ENCODE measurements at regions not wholly inside any gene's neighbourhood (a gene's known extent, or its start where the extent isn't known, plus 50 kb on each side); places are given as distances from the start of the nearest gene placed in this dataset.

DNA sequence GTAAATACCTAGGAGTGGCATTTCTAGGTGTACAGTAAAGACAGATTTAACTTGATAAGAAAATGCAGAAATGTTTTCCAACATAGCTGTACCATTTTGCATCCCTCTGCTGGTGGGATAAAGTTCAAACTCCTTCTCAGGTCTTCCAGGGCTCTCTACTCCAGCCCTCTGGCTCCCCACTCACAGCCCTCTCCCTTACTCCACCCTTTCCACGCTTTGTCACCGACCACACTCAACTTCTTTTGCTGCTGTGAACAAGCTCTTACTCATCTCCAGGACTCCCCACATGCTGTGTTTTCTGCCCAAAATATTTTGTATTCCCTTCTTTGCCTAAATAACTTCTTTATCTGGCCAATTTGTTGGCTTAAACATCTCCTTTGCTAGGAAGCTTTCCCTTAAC lies 90.6 kb upstream of the OSMR start:
- no peak overlapping the region for H3K9ac ChIP-seq (ENCODE audit: low read depth, low read length)
- H3K27ac ChIP-seq (ENCODE audit: low read depth, low read length), result no peak overlapping the region
- no peaks in the 10 kb centered on the region for H3K9me3 ChIP-seq (ENCODE audit: insufficient read depth, low read depth, low read length)
- H3K4me3 ChIP-seq (ENCODE audit: low read length), result no peak overlapping the region
- H3K36me3 ChIP-seq (ENCODE audit: insufficient read depth, low read length), result no peaks in the 10 kb centered on the region
- 92% methylated on average over 2 of the region's 2 CpGs for WGBS
- no peaks in the 10 kb centered on the region for H3K4me1 ChIP-seq (ENCODE audit: insufficient read depth, low read length)
- H3K27me3 ChIP-seq (ENCODE audit: insufficient read depth, low read length), result no peaks in the 10 kb centered on the region

DNA sequence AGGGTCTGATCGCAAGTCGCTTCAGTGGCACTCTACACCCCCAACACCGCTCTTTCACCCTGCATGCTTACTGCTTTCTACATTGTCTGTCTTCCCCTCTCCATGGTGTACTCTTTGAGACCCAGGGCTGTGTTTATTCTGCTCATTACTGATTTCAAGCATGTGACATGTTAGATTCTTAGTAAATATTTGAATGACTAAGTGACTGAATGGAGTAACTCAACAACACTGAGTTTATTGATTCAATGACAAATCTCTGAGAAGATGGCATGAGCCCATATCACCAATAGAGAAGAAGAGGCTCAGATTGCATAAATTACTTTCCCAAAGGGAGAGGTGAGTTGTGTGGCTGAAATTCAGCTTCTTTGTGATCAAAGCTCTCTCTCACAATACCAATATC lies 89.7 kb upstream of the OSMR start:
- 82% methylated on average over 3 of the region's 3 CpGs for WGBS
- Histone ChIP-seq H3K9me3 (ENCODE audit: insufficient read depth, low read depth, low read length) (no peaks in the 10 kb centered on the region), H3K27ac (ENCODE audit: low read depth, low read length) (no peak overlapping the region)

DNA sequence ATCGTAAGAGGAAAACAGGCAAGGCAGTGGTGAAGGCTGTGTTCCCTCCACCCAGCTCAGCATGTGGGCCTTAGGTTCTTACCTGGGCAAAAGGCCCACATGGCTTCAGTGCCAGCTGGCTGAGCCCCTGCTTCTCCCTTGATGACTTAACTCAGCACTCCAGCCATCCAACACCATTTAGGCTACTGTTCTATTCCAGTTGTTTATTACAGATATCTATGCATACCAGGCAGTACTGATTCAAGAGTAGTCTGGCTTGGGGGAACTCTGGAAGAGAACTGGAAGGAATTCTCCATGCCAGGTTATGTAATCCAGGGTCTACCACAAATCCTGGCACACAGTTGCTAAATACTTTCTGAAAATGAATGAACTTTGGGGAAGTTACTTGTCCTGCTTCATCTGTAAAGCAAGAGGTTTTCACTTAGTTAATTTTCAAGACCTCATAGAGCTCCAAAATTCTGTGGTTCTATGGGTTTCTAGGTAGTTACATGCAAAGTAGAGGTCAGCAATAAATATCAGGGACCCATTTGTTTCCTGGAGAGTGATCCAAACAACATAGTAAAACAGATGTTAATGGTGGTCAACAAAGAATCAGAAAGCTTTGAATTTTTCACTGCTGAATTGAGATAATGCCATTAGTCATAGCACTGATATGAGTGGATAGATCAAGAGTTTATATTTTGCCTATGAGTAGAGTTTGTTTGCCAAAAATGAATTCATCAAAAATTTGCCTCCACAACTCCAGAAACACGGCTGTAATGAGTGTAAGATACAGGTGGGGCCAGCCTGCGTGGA lies 88.2 kb upstream of the OSMR start:
- 95% methylated on average over 3 of the region's 3 CpGs for WGBS
- H3K4me3 ChIP-seq (ENCODE audit: low read length), result no peak overlapping the region
- no peaks in the 10 kb centered on the region for H3K36me3 ChIP-seq (ENCODE audit: insufficient read depth, low read length)
- H3K27me3 ChIP-seq (ENCODE audit: insufficient read depth, low read length), result no peaks in the 10 kb centered on the region
- H3K9ac ChIP-seq (ENCODE audit: low read depth, low read length), result no peak overlapping the region
- H3K9me3 ChIP-seq (ENCODE audit: insufficient read depth, low read depth, low read length), result no peaks in the 10 kb centered on the region
- no peaks in the 10 kb centered on the region for H3K4me1 ChIP-seq (ENCODE audit: insufficient read depth, low read length)
- H3K27ac ChIP-seq (ENCODE audit: low read depth, low read length), result no peak overlapping the region

More for the DNA sequence above, 89.7 kb upstream of the OSMR start:
- H3K4me1 ChIP-seq (ENCODE audit: insufficient read depth, low read length), result no peaks in the 10 kb centered on the region
- no peaks in the 10 kb centered on the region for H3K36me3 ChIP-seq (ENCODE audit: insufficient read depth, low read length)
- H3K4me3 ChIP-seq (ENCODE audit: low read length), result no peak overlapping the region
- H3K27me3 ChIP-seq (ENCODE audit: insufficient read depth, low read length), result no peaks in the 10 kb centered on the region
- no peak overlapping the region for H3K9ac ChIP-seq (ENCODE audit: low read depth, low read length)

DNA sequence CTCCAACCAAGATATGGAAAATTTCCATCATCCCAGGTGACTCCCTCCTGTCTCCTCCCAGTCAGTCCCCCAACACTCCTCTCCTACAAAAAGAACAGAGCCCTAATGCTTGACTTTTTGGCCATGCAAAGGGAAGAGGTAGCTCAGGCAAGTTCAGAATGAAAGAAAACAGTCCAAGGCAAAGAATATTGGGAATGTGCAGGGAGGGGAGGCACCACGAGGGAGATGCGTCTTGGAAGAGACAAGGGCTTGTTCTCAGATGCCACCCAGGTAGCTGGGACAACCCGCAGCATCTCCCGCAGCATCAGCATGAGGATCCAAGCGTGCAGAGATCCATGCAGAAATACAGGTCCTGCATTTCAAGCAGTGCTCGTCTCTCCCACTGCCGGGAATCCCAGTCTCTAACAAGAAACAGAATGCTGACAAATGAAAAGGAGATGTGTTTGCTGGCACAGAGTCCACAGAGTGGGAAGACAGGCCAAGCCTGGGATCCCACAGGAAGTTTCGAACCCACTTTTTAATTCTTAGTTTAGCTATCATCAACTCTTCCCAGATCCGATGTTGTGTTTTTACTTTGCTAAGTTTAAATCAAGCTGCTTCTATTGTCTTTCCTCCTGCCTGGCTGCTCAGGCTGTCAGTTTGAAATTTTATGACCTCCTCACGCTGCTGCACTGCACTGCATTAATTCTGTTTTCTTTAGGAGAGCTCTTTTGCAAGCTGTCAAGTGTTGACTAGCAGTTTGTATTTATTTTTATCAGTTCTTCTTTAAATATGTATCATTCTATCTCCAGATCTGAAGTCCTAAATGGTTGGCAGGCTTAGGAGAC lies 86.8 kb upstream of the OSMR start:
- Histone ChIP-seq H3K36me3 (ENCODE audit: insufficient read depth, low read length) (no peaks in the 10 kb centered on the region), H3K9ac (ENCODE audit: low read depth, low read length) (no peak overlapping the region), H3K4me1 (ENCODE audit: insufficient read depth, low read length) (no peaks in the 10 kb centered on the region), H3K27ac (ENCODE audit: low read depth, low read length) (no peak overlapping the region), H3K9me3 (ENCODE audit: insufficient read depth, low read depth, low read length) (no peaks in the 10 kb centered on the region), H3K4me3 (ENCODE audit: low read length) (no peak overlapping the region), H3K27me3 (ENCODE audit: insufficient read depth, low read length) (no peaks in the 10 kb centered on the region)
- 94% methylated on average over 10 of the region's 10 CpGs for WGBS

DNA sequence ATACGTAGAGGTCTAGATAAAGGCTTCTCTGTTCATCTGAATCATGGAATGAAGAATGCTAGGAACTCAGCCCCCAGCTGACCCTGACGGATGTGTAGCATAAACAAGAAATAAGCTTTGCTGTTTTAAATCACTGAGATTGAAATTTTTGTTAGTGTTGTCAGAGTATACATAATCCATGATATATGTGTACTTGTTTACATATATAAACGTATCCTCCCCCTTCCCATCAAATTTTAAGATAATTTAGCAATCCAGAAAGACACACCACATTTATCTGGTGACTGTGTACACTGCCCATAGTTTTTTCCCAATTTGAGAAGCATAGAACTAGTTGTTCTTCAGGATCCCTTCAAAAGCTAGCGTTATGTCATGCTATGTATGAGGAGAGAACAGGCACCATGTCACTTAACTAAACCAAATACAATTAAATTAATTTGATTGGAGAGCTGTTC lies 80.8 kb upstream of the OSMR start:
- Histone ChIP-seq H3K27me3 (ENCODE audit: insufficient read depth, low read length) (no peaks in the 10 kb centered on the region), H3K36me3 (ENCODE audit: insufficient read depth, low read length) (no peaks in the 10 kb centered on the region), H3K4me3 (ENCODE audit: low read length) (no peak overlapping the region), H3K4me1 (ENCODE audit: insufficient read depth, low read length) (no peaks in the 10 kb centered on the region), H3K27ac (ENCODE audit: low read depth, low read length) (no peak overlapping the region), H3K9ac (ENCODE audit: low read depth, low read length) (no peak overlapping the region), H3K9me3 (ENCODE audit: insufficient read depth, low read depth, low read length) (peaks cover 14% of the 10 kb centered on the region; the same call in 1 of the 2 replicates)
- 83% methylated on average over 3 of the region's 4 CpGs for WGBS

DNA sequence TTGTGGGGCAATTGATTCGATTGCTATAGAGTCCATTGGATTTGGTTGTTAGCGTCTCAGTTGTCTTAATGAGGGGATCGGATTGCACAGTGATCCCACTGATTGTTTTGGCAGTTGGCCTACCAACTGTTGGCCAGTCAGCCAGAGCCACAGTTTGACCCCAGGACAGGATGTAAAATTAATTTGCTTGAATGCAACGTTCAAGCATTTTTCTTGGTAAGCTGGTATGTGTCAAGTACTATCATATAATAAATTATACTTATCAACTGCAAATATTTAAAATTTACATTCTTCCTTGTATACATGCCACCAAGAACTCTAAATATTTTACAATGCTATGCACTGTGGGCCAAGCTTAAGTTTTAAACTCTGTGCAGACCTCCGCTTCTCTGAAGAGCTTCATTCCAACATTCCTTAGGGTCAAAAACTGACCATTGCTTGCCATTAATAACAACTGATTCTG lies 80.4 kb upstream of the OSMR start:
- Histone ChIP-seq H3K9me3 (ENCODE audit: insufficient read depth, low read depth, low read length) (peaks cover 14% of the 10 kb centered on the region; the same call in 1 of the 2 replicates), H3K9ac (ENCODE audit: low read depth, low read length) (no peak overlapping the region), H3K4me3 (ENCODE audit: low read length) (no peak overlapping the region), H3K36me3 (ENCODE audit: insufficient read depth, low read length) (no peaks in the 10 kb centered on the region), H3K27me3 (ENCODE audit: insufficient read depth, low read length) (no peaks in the 10 kb centered on the region), H3K27ac (ENCODE audit: low read depth, low read length) (no peak overlapping the region), H3K4me1 (ENCODE audit: insufficient read depth, low read length) (no peaks in the 10 kb centered on the region)
- WGBS, result 91% methylated on average over 4 of the region's 5 CpGs

DNA sequence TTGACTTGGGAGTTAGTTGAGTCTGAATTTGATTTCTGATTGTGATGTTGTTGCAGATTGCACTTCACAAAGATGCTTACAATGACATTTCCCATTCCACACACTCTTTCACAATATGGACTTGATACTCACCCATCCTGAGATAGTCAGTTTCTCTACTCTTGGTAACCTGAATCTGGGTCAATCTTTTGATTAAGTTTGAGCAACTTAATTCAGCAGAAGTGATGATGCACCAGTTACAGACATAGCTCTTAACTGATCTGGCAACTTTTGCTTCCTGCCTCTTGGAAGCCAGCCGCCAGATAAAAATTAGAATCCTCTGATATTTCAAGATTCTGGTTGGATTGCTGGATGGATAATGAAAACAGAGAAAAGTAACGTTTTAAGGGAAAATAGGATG lies 79.7 kb upstream of the OSMR start:
- no peak overlapping the region for H3K9ac ChIP-seq (ENCODE audit: low read depth, low read length)
- peaks cover 14% of the 10 kb centered on the region; the same call in 1 of the 2 replicates for H3K9me3 ChIP-seq (ENCODE audit: insufficient read depth, low read depth, low read length)
- no peak overlapping the region for H3K27ac ChIP-seq (ENCODE audit: low read depth, low read length)
- H3K27me3 ChIP-seq (ENCODE audit: insufficient read depth, low read length), result no peaks in the 10 kb centered on the region
- WGBS, result 91% methylated on average over 2 of the region's 2 CpGs
- no peaks in the 10 kb centered on the region for H3K36me3 ChIP-seq (ENCODE audit: insufficient read depth, low read length)
- no peaks in the 10 kb centered on the region for H3K4me1 ChIP-seq (ENCODE audit: insufficient read depth, low read length)
- H3K4me3 ChIP-seq (ENCODE audit: low read length), result no peak overlapping the region

DNA sequence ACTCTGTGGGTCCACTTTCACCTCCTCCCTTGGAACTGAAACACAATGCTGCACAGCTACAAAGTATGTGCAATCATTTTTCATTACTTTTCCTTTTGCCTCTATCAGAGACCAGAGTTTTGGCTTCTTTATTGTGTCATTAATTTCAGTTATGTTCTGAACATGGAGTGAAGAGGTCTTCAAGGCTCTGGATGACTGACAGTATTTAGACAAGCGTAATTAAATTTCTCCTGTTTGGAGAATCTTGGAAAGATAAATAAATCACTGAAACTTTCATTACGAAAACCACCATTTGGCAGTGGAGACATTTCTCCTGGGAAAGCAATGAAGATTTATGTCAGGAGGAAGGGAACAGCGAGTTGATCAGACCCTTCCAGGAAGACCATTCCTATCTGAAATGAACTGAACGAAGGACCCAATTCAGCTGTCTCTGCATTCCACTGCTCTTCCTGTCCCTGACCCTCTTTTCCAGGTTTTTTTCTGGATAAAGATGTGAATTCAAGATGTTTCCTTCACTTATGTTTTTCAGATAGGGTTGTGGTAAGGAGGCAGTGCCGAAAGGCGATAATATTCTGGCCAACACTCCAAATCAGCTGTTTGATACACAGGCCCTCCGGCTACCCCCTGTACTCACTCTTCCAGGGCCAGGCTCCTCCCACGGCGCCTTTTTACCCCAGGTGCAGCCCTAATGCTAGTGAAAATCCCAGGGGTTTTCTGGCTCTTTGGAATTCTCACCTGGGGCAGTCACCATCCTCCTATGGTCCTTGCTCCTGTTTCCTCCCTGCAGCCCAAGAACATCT lies 77.2 kb upstream of the OSMR start:
- H3K9me3 ChIP-seq (ENCODE audit: insufficient read depth, low read depth, low read length), result peaks cover 14% of the 10 kb centered on the region; the same call in 1 of the 2 replicates
- H3K36me3 ChIP-seq (ENCODE audit: insufficient read depth, low read length), result no peaks in the 10 kb centered on the region
- no peak overlapping the region for H3K9ac ChIP-seq (ENCODE audit: low read depth, low read length)
- WGBS, result 93% methylated on average over 9 of the region's 9 CpGs
- no peak overlapping the region for H3K4me3 ChIP-seq (ENCODE audit: low read length)
- no peaks in the 10 kb centered on the region for H3K4me1 ChIP-seq (ENCODE audit: insufficient read depth, low read length)
- H3K27me3 ChIP-seq (ENCODE audit: insufficient read depth, low read length), result no peaks in the 10 kb centered on the region
- H3K27ac ChIP-seq (ENCODE audit: low read depth, low read length), result no peak overlapping the region

DNA sequence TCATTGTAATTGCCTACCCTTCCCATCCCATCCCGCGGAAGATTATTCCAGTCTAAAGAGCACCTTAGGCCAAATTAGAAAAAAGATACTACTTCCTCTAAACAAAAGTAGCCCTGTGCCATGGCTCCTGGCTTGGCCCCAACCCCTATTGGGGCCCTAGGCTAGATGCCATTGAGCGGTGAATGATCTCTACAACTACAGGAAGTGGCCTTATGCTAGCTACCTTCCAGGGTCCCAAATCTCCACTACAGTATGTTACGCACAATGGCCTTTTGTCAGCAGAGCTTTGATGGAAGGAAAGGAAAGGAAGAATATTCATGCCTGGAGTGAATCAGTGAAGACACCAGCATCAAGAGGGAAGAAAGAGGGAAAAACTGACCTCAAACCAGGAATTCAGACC lies 73.3 kb upstream of the OSMR start:
- Histone ChIP-seq H3K9me3 (ENCODE audit: insufficient read depth, low read depth, low read length) (no peaks in the 10 kb centered on the region), H3K4me3 (ENCODE audit: low read length) (no peak overlapping the region), H3K27ac (ENCODE audit: low read depth, low read length) (no peak overlapping the region), H3K4me1 (ENCODE audit: insufficient read depth, low read length) (no peaks in the 10 kb centered on the region), H3K36me3 (ENCODE audit: insufficient read depth, low read length) (no peaks in the 10 kb centered on the region), H3K9ac (ENCODE audit: low read depth, low read length) (no peak overlapping the region), H3K27me3 (ENCODE audit: insufficient read depth, low read length) (no peaks in the 10 kb centered on the region)
- 81% methylated on average over 4 of the region's 4 CpGs for WGBS

DNA sequence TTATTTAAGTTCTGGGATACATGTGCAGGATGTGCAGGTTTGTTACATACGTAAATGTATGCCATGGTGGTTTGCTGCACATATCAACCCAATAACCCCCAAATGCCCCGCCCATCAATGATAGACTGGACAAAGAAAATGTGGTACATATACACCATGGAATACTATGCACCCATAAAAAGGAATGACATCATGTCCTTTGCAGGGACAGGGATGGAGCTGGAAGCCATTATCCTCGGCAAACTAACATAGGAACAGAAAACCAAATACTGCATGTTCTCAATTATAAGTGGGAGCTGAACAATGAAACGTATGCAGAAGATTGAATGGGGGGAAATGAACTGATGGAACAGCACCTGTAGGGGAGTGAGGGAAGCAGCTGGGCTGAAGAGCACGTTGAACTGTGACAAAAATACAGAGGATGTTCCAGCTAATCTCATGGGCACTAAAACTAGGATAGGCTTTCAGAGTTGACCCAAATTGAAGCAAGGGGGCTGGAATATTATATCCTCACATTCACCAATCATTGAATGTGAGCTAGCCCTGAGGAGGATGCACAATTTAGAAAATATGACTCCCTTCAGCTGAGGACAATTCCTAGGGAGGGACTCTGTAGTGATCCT lies 70.5 kb upstream of the OSMR start:
- Histone ChIP-seq H3K27me3 (ENCODE audit: insufficient read depth, low read length) (no peaks in the 10 kb centered on the region), H3K36me3 (ENCODE audit: insufficient read depth, low read length) (no peaks in the 10 kb centered on the region), H3K4me1 (ENCODE audit: insufficient read depth, low read length) (no peaks in the 10 kb centered on the region), H3K9me3 (ENCODE audit: insufficient read depth, low read depth, low read length) (no peaks in the 10 kb centered on the region), H3K9ac (ENCODE audit: low read depth, low read length) (no peak overlapping the region), H3K27ac (ENCODE audit: low read depth, low read length) (no peak overlapping the region), H3K4me3 (ENCODE audit: low read length) (no peak overlapping the region)
- 94% methylated on average over 5 of the region's 5 CpGs for WGBS
